HCT116 (cell line): ENCODE measurements at regions not wholly inside any gene's neighbourhood (a gene's known extent, or its start where the extent isn't known, plus 50 kb on each side); places are given as distances from the start of the nearest gene placed in this dataset.

Source experiments
- ATAC-seq: fragments of 200-7000 bp; cut with Tn5 transposase; 2 replicates; pipeline ENCODE4 v1.9.1; 2020; ENCODE audit warnings: mild to moderate bottlenecking, moderate library complexity
- BruUV-seq: library from RNA; stranded (reverse); fragments of 400-500 nt; replicated peaks from 2 replicates; lab custom pipeline; 2021; lab: Mats Ljungman, UMichigan
- CTCF ChIA-PET: fragments of 300-600 bp; sonication (Branson Sonifier 250); formaldehyde crosslinking; loops from one replicate; lab custom pipeline; 2021; ENCODE audit warnings: antibody characterized with exemption; lab: Charles Lee
- POLR2A ChIA-PET: fragments of 300-600, 350-600 bp; sonication (Branson Sonifier 250); formaldehyde crosslinking; loops from one replicate; lab custom pipeline; 2021; ENCODE audit warnings: antibody characterized with exemption; lab: Charles Lee
- RAD21 ChIA-PET, 2 experiments: fragments of 300-600 bp; sonication (Branson Sonifier 250); formaldehyde crosslinking; loops; one replicate each; lab custom pipeline; 2023; ENCODE audit warnings: low total read pairs in 2 of 2; ENCODE audit not compliant: uncharacterized antibody in 2 of 2, unreplicated experiment in 2 of 2, low non-redundant PET in 1 of 2; lab: Charles Lee
- DNase-seq: peaks from one replicate; pipeline ENCODE4 v3.0.0-alpha.2; 2010; ENCODE audit warnings: low read depth, low spot score
- H2AFZ ChIP-seq: fragments of 200-600 bp; shearing (Covaris generic), sonication (generic); 2 replicates; pipeline ENCODE4 v1.6.1; 2017; ENCODE audit warnings: low read depth, mixed run types, mixed read lengths, antibody characterized with exemption, low read length; ENCODE audit not compliant: poor library complexity, severe bottlenecking
- H3K27ac ChIP-seq: 2 replicates; pipeline ENCODE4 v1.5.1; 2012; ENCODE audit warnings: low read depth, low read length
- H3K27me3 ChIP-seq: fragments of 200-600 bp; sonication (generic); 2 replicates; pipeline ENCODE4 v1.6.1; 2016; ENCODE audit warnings: mixed run types, low read length, mixed read lengths; ENCODE audit not compliant: insufficient read depth
- H3K36me3 ChIP-seq, 2 experiments: fragments of 200-500 bp in 1 of 2; fragments of 200-600 bp in 1 of 2; sonication (Bioruptor generic) in 1 of 2; sonication (generic) in 1 of 2; 2 replicates each; pipeline versions ENCODE4 v1.5.1 to v1.6.1; 2014 to 2016; ENCODE audit warnings: low read length in 2 of 2, inconsistent platforms in 1 of 2, mixed read lengths in 1 of 2, mixed run types in 1 of 2; ENCODE audit not compliant: insufficient read depth in 2 of 2, control insufficient read depth in 1 of 2
- H3K4me1 ChIP-seq, 2 experiments: fragments of 200-600 bp in 1 of 2; sonication (generic) in 1 of 2; 2 replicates each; pipeline versions ENCODE4 v1.5.1 to v1.6.1; 2012 to 2017; ENCODE audit warnings: low read length in 2 of 2, inconsistent platforms in 1 of 2, mild to moderate bottlenecking in 1 of 2, mixed read lengths in 1 of 2, mixed run types in 1 of 2, moderate library complexity in 1 of 2; ENCODE audit not compliant: insufficient read depth in 2 of 2, control insufficient read depth in 1 of 2
- H3K4me2 ChIP-seq: fragments of 200-600 bp; sonication (generic); 2 replicates; pipeline ENCODE4 v1.6.1; 2017; ENCODE audit warnings: mixed run types, low read length, mixed read lengths
- H3K4me3 ChIP-seq, 2 experiments: fragments of 200-600 bp in 1 of 2; sonication (generic) in 1 of 2; replicated peaks in 1 of 2; 2 replicates each; pipeline ENCODE4 v1.5.1; 2011 to 2016; ENCODE audit warnings: low read length in 2 of 2, control low read depth in 1 of 2, low read depth in 1 of 2, mild to moderate bottlenecking in 1 of 2, mixed read lengths in 1 of 2, mixed run types in 1 of 2
- H3K79me2 ChIP-seq: fragments of 200-600 bp; sonication (generic); 2 replicates; pipeline ENCODE4 v1.6.1; 2017; ENCODE audit warnings: mild to moderate bottlenecking, mixed run types, low read length, moderate library complexity, mixed read lengths; ENCODE audit not compliant: insufficient read depth
- H3K9ac ChIP-seq: fragments of 200-600 bp; sonication (generic); 2 replicates; pipeline ENCODE4 v1.6.1; 2016; ENCODE audit warnings: low read length, mixed read lengths
- H3K9me2 ChIP-seq: fragments of 200-600 bp; sonication (generic), shearing (Covaris generic); 2 replicates; pipeline ENCODE4 v1.6.1; 2017; ENCODE audit warnings: mixed run types, mild to moderate bottlenecking, moderate library complexity; ENCODE audit not compliant: insufficient read depth
- H3K9me3 ChIP-seq, 2 experiments: fragments of 200-500 bp in 1 of 2; fragments of 200-600 bp in 1 of 2; sonication (Bioruptor generic) in 1 of 2; sonication (generic) in 1 of 2; 2 replicates each; pipeline ENCODE4 v1.6.1; 2014 to 2017; ENCODE audit warnings: low read length in 2 of 2, mixed read lengths in 2 of 2, inconsistent platforms in 1 of 2, low read depth in 1 of 2, mild to moderate bottlenecking in 1 of 2, mixed run types in 1 of 2, moderate library complexity in 1 of 2; ENCODE audit not compliant: control insufficient read depth in 1 of 2, insufficient read depth in 1 of 2
- H4K20me1 ChIP-seq: fragments of 200-600 bp; sonication (generic), shearing (Covaris generic); 2 replicates; pipeline ENCODE4 v1.6.1; 2017; ENCODE audit warnings: mixed run types, mild to moderate bottlenecking, moderate library complexity; ENCODE audit not compliant: insufficient read depth
- ATF3 ChIP-seq: IDR thresholded peaks from 2 replicates; pipeline ENCODE4 v1.6.1; 2012
- CBX3 ChIP-seq: IDR thresholded peaks from 2 replicates; pipeline ENCODE4 v1.6.1; 2012; ENCODE audit warnings: low read depth
- CEBPB ChIP-seq: IDR thresholded peaks from 2 replicates; pipeline ENCODE4 v1.6.1; 2012; ENCODE audit warnings: low read depth
- EGR1 ChIP-seq: IDR thresholded peaks from 2 replicates; pipeline ENCODE4 v1.6.1; 2012; ENCODE audit warnings: low read depth
- ELF1 ChIP-seq: IDR thresholded peaks from 2 replicates; pipeline ENCODE4 v1.6.1; 2012; ENCODE audit warnings: low read depth, borderline replicate concordance
- EZH2 ChIP-seq: fragments of 200-600 bp; sonication (generic); IDR thresholded peaks from 2 replicates; pipeline ENCODE4 v1.6.1; 2017; ENCODE audit warnings: antibody characterized with exemption, mixed run types
- FOSL1 ChIP-seq: IDR thresholded peaks from 2 replicates; pipeline ENCODE4 v1.6.1; 2012; ENCODE audit warnings: low read depth
- MAX ChIP-seq: IDR thresholded peaks from 2 replicates; pipeline ENCODE4 v1.6.1; 2012
- POLR2A ChIP-seq: IDR thresholded peaks from 2 replicates; pipeline ENCODE4 v1.7.0; 2011; ENCODE audit warnings: borderline replicate concordance; ENCODE audit not compliant: insufficient read depth, insufficient read length; ENCODE audit errors: extremely low read depth
- POLR2AphosphoS5 ChIP-seq: IDR thresholded peaks from 2 replicates; pipeline ENCODE4 v1.6.1; 2011; ENCODE audit warnings: mild to moderate bottlenecking, low read depth, low read length, moderate library complexity
- REST ChIP-seq: IDR thresholded peaks from 2 replicates; pipeline ENCODE4 v1.6.1; 2012; ENCODE audit warnings: low read depth
- SIN3A ChIP-seq: IDR thresholded peaks from 2 replicates; pipeline ENCODE4 v1.6.1; 2012; ENCODE audit warnings: low read depth
- SP1 ChIP-seq: IDR thresholded peaks from 2 replicates; pipeline ENCODE4 v1.6.1; 2012; ENCODE audit warnings: low read depth
- SRF ChIP-seq: IDR thresholded peaks from 2 replicates; pipeline ENCODE4 v1.6.1; 2012; ENCODE audit warnings: low read depth
- TCF7L2 ChIP-seq: IDR thresholded peaks from 2 replicates; pipeline ENCODE4 v1.7.0; 2011; ENCODE audit warnings: borderline replicate concordance, inconsistent platforms; ENCODE audit not compliant: insufficient read depth, insufficient read length; ENCODE audit errors: extremely low read depth
- YY1 ChIP-seq: IDR thresholded peaks from 2 replicates; pipeline ENCODE4 v1.6.1; 2011; ENCODE audit warnings: low read length, low read depth, moderate library complexity, mild to moderate bottlenecking; ENCODE audit not compliant: insufficient replicate concordance; ENCODE audit errors: extremely low read depth
- intact Hi-C: fragments of 100-400 bp; cut with micrococcal nuclease; formaldehyde crosslinking; loops from 2 replicates; pipeline ENCODE4 v1.10.0; 2022

- H3K9me2 ChIP-seq: no peaks in the 10 kb centered on the region
- H3K4me1 ChIP-seq: no peaks in the 10 kb centered on the region
- ChIA-PET POLR2A (no interaction called here), RAD21 (no interaction called here), CTCF (no interaction called here)
- H3K79me2 ChIP-seq: no peaks in the 10 kb centered on the region
- H3K27me3 ChIP-seq: no peaks in the 10 kb centered on the region
- no peak for DNase-seq
- H3K4me2 ChIP-seq: no peak overlapping the region
- no peak overlapping the region for H3K4me3 ChIP-seq
- H4K20me1 ChIP-seq: no peaks in the 10 kb centered on the region
- H3K9ac ChIP-seq: no peak overlapping the region
- no TSS peak for BruUV-seq
- peaks cover 4 to 16% of the 10 kb centered on the region in 2 experiments; a peak in 2 of 4 replicates for H3K9me3 ChIP-seq
- intact Hi-C loops: no loop called here
- no peak overlapping the region for H2AFZ ChIP-seq
- no peak for TF ChIP-seq ATF3
- no peak for TF ChIP-seq CEBPB
- TF ChIP-seq SP1: no peak
- no peak for TF ChIP-seq CBX3
- TF ChIP-seq EGR1: no peak
- TF ChIP-seq POLR2AphosphoS5: no peak
- TF ChIP-seq POLR2A: no peak
- TF ChIP-seq TCF7L2: no peak
- no peaks in the 10 kb centered on the region for H3K36me3 ChIP-seq
- ATAC-seq: no peak
- no peak overlapping the region for H3K27ac ChIP-seq
Observed at GRCh38 chr18:40995529-40995928, 959.5 kb upstream of the PIK3C3 start.

- peaks cover 4 to 6% of the 10 kb centered on the region in 2 experiments; a peak in 2 of 4 replicates for H3K9me3 ChIP-seq
- H4K20me1 ChIP-seq: no peaks in the 10 kb centered on the region
- DNase-seq: no peak
- H3K9ac ChIP-seq: no peak overlapping the region
- H3K4me2 ChIP-seq: no peak overlapping the region
- no TSS peak for BruUV-seq
- H3K79me2 ChIP-seq: no peaks in the 10 kb centered on the region
- POLR2A ChIA-PET: no interaction called here
- RAD21 ChIA-PET: no interaction called here
- no peak for ATAC-seq
- H3K9me2 ChIP-seq: no peaks in the 10 kb centered on the region
- intact Hi-C loops: no loop called here
- no peak overlapping the region for H3K4me3 ChIP-seq
- H3K27ac ChIP-seq: no peak overlapping the region
- CTCF ChIA-PET: no interaction called here
- no peaks in the 10 kb centered on the region for H3K4me1 ChIP-seq
- H3K36me3 ChIP-seq: no peaks in the 10 kb centered on the region
- H3K27me3 ChIP-seq: no peaks in the 10 kb centered on the region
- no peak overlapping the region for H2AFZ ChIP-seq
- TF ChIP-seq SP1 (no peak), EZH2 (no peak), TCF7L2 (no peak), REST (no peak), POLR2A (no peak), ELF1 (no peak), ATF3 (no peak), SIN3A (no peak), MAX (no peak), FOSL1 (no peak), YY1 (no peak), SRF (no peak)
Observed at GRCh38 chr18:40993363-40993762, 961.7 kb upstream of the PIK3C3 start.
